H9 (cell line): ENCODE measurements at regions not wholly inside any gene's neighbourhood (a gene's known extent, or its start where the extent isn't known, plus 50 kb on each side); places are given as distances from the start of the nearest gene placed in this dataset.

Experiments
- DNase-seq: peaks from one replicate; pipeline ENCODE4 v3.0.0-alpha.2; 2017
- H2AFZ ChIP-seq: one replicate; pipeline ENCODE4 v1.6.1; 2013; ENCODE audit warnings: mild to moderate bottlenecking, low read length, control low read depth, moderate library complexity
- H2AK5ac ChIP-seq: 2 replicates; pipeline ENCODE4 v1.6.1; 2013; ENCODE audit warnings: low read length, control low read depth, mixed read lengths; ENCODE audit not compliant: insufficient read length
- H2BK120ac ChIP-seq: one replicate; pipeline ENCODE4 v1.6.1; 2013; ENCODE audit warnings: low read depth, mild to moderate bottlenecking, low read length, control low read depth, inconsistent platforms; ENCODE audit not compliant: poor library complexity, severe bottlenecking
- H2BK12ac ChIP-seq: 2 replicates; pipeline ENCODE4 v1.6.1; 2013; ENCODE audit warnings: low read length, control low read depth, mixed read lengths, low read depth; ENCODE audit not compliant: insufficient read length
- H2BK15ac ChIP-seq: 2 replicates; pipeline ENCODE4 v1.6.1; 2013; ENCODE audit warnings: low read depth, low read length, control low read depth
- H2BK20ac ChIP-seq: one replicate; pipeline ENCODE4 v1.6.1; 2013; ENCODE audit warnings: low read depth, mild to moderate bottlenecking, low read length, control low read depth, inconsistent platforms; ENCODE audit not compliant: poor library complexity, severe bottlenecking
- H2BK5ac ChIP-seq: 2 replicates; pipeline ENCODE4 v1.6.1; 2013; ENCODE audit warnings: low read length, control low read depth, mixed read lengths; ENCODE audit not compliant: insufficient read length
- H3K14ac ChIP-seq: 2 replicates; pipeline ENCODE4 v1.6.1; 2013; ENCODE audit warnings: low read length, control low read depth; ENCODE audit not compliant: insufficient read depth
- H3K18ac ChIP-seq: 2 replicates; pipeline ENCODE4 v1.6.1; 2013; ENCODE audit warnings: low read depth, mild to moderate bottlenecking, mixed read lengths, low read length, control low read depth; ENCODE audit not compliant: insufficient read length
- H3K23ac ChIP-seq: 2 replicates; pipeline ENCODE4 v1.6.1; 2013; ENCODE audit warnings: low read length, control low read depth, mixed read lengths, low read depth; ENCODE audit not compliant: insufficient read length
- H3K23me2 ChIP-seq: 2 replicates; pipeline ENCODE4 v1.6.1; 2013; ENCODE audit warnings: low read depth, mild to moderate bottlenecking, mixed read lengths, low read length, control low read depth; ENCODE audit not compliant: insufficient read length, poor library complexity, severe bottlenecking
- H3K27ac ChIP-seq: 2 replicates; pipeline ENCODE4 v1.5.1; 2013; ENCODE audit warnings: low read length, control low read depth, mixed read lengths, low read depth; ENCODE audit not compliant: insufficient read length
- H3K27me3 ChIP-seq: 2 replicates; pipeline ENCODE4 v1.6.1; 2013; ENCODE audit warnings: low read length, control low read depth, inconsistent platforms; ENCODE audit not compliant: insufficient read depth
- H3K4ac ChIP-seq: 2 replicates; pipeline ENCODE4 v1.6.1; 2013; ENCODE audit warnings: low read depth, mild to moderate bottlenecking, control low read depth, inconsistent platforms, low read length, moderate library complexity
- H3K4me1 ChIP-seq: 2 replicates; pipeline ENCODE4 v1.6.1; 2013; ENCODE audit warnings: low read length, control low read depth, inconsistent platforms; ENCODE audit not compliant: insufficient read depth
- H3K4me2 ChIP-seq: 2 replicates; pipeline ENCODE4 v1.6.1; 2013; ENCODE audit warnings: low read length, control low read depth, mixed read lengths; ENCODE audit not compliant: insufficient read length, insufficient read depth
- H3K56ac ChIP-seq: 2 replicates; pipeline ENCODE4 v1.6.1; 2013; ENCODE audit warnings: low read depth, mild to moderate bottlenecking, mixed read lengths, low read length, control low read depth; ENCODE audit not compliant: insufficient read length
- H3K79me1 ChIP-seq: 2 replicates; pipeline ENCODE4 v1.6.1; 2013; ENCODE audit warnings: low read depth, mild to moderate bottlenecking, moderate library complexity, low read length, control low read depth, inconsistent platforms; ENCODE audit not compliant: insufficient read depth, poor library complexity, severe bottlenecking
- H3K79me2 ChIP-seq: 2 replicates; pipeline ENCODE4 v1.6.1; 2013; ENCODE audit warnings: low read length, control low read depth, inconsistent platforms; ENCODE audit not compliant: insufficient read depth
- H3K9ac ChIP-seq: 2 replicates; pipeline ENCODE4 v1.6.1; 2013; ENCODE audit warnings: low read length, control low read depth, mixed read lengths; ENCODE audit not compliant: insufficient read length; ENCODE audit errors: extremely low read depth
- H3K9me3 ChIP-seq: one replicate; pipeline ENCODE4 v1.6.1; 2013; ENCODE audit warnings: low read depth, low read length, inconsistent platforms; ENCODE audit not compliant: control insufficient read depth
- H3T11ph ChIP-seq: one replicate; pipeline ENCODE4 v1.6.1; 2013; ENCODE audit warnings: mild to moderate bottlenecking, low read length, control low read depth, inconsistent platforms
- H4K20me1 ChIP-seq: one replicate; pipeline ENCODE4 v1.6.1; 2013; ENCODE audit not compliant: control insufficient read depth, insufficient read length, insufficient read depth
- H4K5ac ChIP-seq: 2 replicates; pipeline ENCODE4 v1.6.1; 2013; ENCODE audit warnings: low read depth, mild to moderate bottlenecking, mixed read lengths, low read length, control low read depth; ENCODE audit not compliant: insufficient read length
- H4K8ac ChIP-seq: replicated peaks from 2 replicates; pipeline ENCODE4 v1.6.1; 2013; ENCODE audit warnings: low read length, control low read depth, mixed read lengths, low read depth; ENCODE audit not compliant: insufficient read length
- H4K91ac ChIP-seq: 2 replicates; pipeline ENCODE4 v1.6.1; 2013; ENCODE audit warnings: low read depth, mild to moderate bottlenecking, moderate library complexity, mixed read lengths, low read length, control low read depth; ENCODE audit not compliant: insufficient read length
- H3K27ac Mint-ChIP-seq, 3 experiments: 2 replicates in 2 of 3; 3 replicates in 1 of 3; pipeline ENCODE4 v1.8.0; 2020 to 2021; ENCODE audit warnings: mixed read lengths in 3 of 3, mild to moderate bottlenecking in 1 of 3, moderate library complexity in 1 of 3
- H3K27me3 Mint-ChIP-seq: 2 replicates; pipeline ENCODE4 v1.8.0; 2021; ENCODE audit warnings: low read depth, mild to moderate bottlenecking, moderate library complexity, mixed read lengths
- H3K36me3 Mint-ChIP-seq, 3 experiments: 2 replicates in 2 of 3; 3 replicates in 1 of 3; pipeline ENCODE4 v1.8.0; 2020 to 2021; ENCODE audit warnings: low read depth in 3 of 3, mixed read lengths in 3 of 3; ENCODE audit not compliant: insufficient read depth in 1 of 3
- H3K4me1 Mint-ChIP-seq, 2 experiments: 2 replicates each; pipeline ENCODE4 v1.8.0; 2020; ENCODE audit warnings: mixed read lengths in 2 of 2
- H3K4me3 Mint-ChIP-seq, 2 experiments: 2 replicates in 1 of 2; 3 replicates in 1 of 2; pipeline ENCODE4 v1.8.0; 2020 to 2021; ENCODE audit warnings: mild to moderate bottlenecking in 2 of 2, mixed read lengths in 2 of 2, moderate library complexity in 1 of 2
- H3K9me3 Mint-ChIP-seq, 2 experiments: 2 replicates in 1 of 2; 3 replicates in 1 of 2; pipeline ENCODE4 v1.8.0; 2020; ENCODE audit warnings: mild to moderate bottlenecking in 2 of 2, mixed read lengths in 2 of 2, moderate library complexity in 1 of 2
- WGBS: extraction: QIAGEN DNeasy Blood & Tissue Kit; methylation state at CpG from one replicate; pipeline ENCODE4 v1.1.7; 2013; ENCODE audit warnings: missing lambda C conversion rate, low lambda C conversion rate, mixed read lengths; ENCODE audit not compliant: insufficient read length; ENCODE audit errors: extremely low coverage; 5-methylcytosine and 5-hydroxymethylcytosine counted together
- TF ChIP-seq, protein P1 (sequence below): fragments of 200-600 bp; sonication (generic); conservative IDR thresholded peaks from 3 replicates; pipeline ENCODE4 v1.8.0; 2021; ENCODE audit warnings: antibody characterized with exemption, mild to moderate bottlenecking

DNA sequence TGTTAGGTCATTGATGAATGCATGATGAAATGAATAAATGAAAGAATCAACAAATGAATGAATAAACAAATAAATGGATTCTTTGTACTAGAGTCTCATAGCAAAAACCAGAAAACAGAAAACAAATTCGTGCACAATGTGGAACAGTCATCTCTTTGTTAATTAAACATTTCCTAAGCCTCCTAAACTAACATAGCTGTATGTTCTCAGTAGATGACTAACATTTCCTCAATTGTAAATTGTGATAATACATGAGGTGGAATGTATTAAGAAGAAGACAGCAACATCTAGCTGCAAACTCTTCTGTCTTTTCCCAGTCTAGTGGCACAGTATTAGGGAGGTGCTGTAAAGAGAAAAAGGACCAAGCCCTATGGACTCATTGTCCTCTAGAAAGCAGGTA is 1021.0 kb downstream of the MCTP2 start:
- Histone ChIP-seq H2BK12ac (no peak overlapping the region), H4K20me1 (no peaks in the 10 kb centered on the region), H3K4ac (no peak overlapping the region), H3K79me1 (no peaks in the 10 kb centered on the region), H3K4me1 (no peaks in the 10 kb centered on the region), H3K18ac (no peak overlapping the region), H3K79me2 (no peaks in the 10 kb centered on the region), H4K91ac (no peak overlapping the region), H4K5ac (no peak overlapping the region), H3K23me2 (no peaks in the 10 kb centered on the region), H2AK5ac (no peak overlapping the region), H3T11ph (no peak overlapping the region), H3K9ac (no peak overlapping the region), H3K56ac (no peak overlapping the region), H2AFZ (no peak overlapping the region), H3K27me3 (no peaks in the 10 kb centered on the region), H3K23ac (no peak overlapping the region), H3K14ac (no peak overlapping the region), H3K27ac (no peak overlapping the region), H3K4me2 (no peak overlapping the region), H3K9me3 (no peaks in the 10 kb centered on the region), H2BK120ac (no peak overlapping the region), H2BK20ac (no peak overlapping the region), H4K8ac (no peak overlapping the region), H2BK5ac (no peak overlapping the region), H2BK15ac (no peak overlapping the region)
- no peaks in the 10 kb centered on the region for H3K27me3 Mint-ChIP-seq
- H3K4me3 Mint-ChIP-seq = no peak overlapping the region
- TF ChIP-seq, protein P1, sequence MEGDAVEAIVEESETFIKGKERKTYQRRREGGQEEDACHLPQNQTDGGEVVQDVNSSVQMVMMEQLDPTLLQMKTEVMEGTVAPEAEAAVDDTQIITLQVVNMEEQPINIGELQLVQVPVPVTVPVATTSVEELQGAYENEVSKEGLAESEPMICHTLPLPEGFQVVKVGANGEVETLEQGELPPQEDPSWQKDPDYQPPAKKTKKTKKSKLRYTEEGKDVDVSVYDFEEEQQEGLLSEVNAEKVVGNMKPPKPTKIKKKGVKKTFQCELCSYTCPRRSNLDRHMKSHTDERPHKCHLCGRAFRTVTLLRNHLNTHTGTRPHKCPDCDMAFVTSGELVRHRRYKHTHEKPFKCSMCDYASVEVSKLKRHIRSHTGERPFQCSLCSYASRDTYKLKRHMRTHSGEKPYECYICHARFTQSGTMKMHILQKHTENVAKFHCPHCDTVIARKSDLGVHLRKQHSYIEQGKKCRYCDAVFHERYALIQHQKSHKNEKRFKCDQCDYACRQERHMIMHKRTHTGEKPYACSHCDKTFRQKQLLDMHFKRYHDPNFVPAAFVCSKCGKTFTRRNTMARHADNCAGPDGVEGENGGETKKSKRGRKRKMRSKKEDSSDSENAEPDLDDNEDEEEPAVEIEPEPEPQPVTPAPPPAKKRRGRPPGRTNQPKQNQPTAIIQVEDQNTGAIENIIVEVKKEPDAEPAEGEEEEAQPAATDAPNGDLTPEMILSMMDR = no peak
- H3K9me3 Mint-ChIP-seq = peaks cover 0 to 3% of the 10 kb centered on the region in 2 experiments; a peak in 2 of 5 replicates
- H3K36me3 Mint-ChIP-seq = no peaks in the 10 kb centered on the region; a peak in 1 of 7 replicates
- H3K27ac Mint-ChIP-seq = no peak overlapping the region
- WGBS = no CpG with 5 or more reads among the region's 1 CpG
- no peak for DNase-seq
- no peaks in the 10 kb centered on the region for H3K4me1 Mint-ChIP-seq
